DMS53 treated with DMSO at 0.1 percent for 48 hours (cell line): ENCODE measurements at regions not wholly inside any gene's neighbourhood (a gene's known extent, or its start where the extent isn't known, plus 50 kb on each side); places are given as distances from the start of the nearest gene placed in this dataset.

Experiments
- DNase-seq: peaks from one replicate; lab custom pipeline; 2025; ENCODE audit not compliant: unreplicated experiment; lab: John Stamatoyannopoulos, UW

- DNase-seq, result no peak
Observed at GRCh38 chr4:149136951-149137620, 678.6 kb downstream of the IQCM start.

- no peak for DNase-seq
Observed at GRCh38 chr4:149135062-149135461, 680.6 kb downstream of the IQCM start.

GRCh38 chr4:149121023-149121404, 678.8 kb upstream of the NR3C2 start:
- DNase-seq, result no peak

- no peak for DNase-seq
Observed at GRCh38 chr4:149120331-149121022, 678.3 kb upstream of the NR3C2 start.

GRCh38 chr4:149116806-149117205, 674.6 kb upstream of the NR3C2 start:
- no peak for DNase-seq

- DNase-seq, result no peak
Observed at GRCh38 chr4:149113804-149114430, 671.7 kb upstream of the NR3C2 start.

- no peak for DNase-seq
Observed at GRCh38 chr4:149112109-149112508, 669.9 kb upstream of the NR3C2 start.

GRCh38 chr4:149110481-149110880, 668.3 kb upstream of the NR3C2 start:
- no peak for DNase-seq

- no peak for DNase-seq
Observed at GRCh38 chr4:149108626-149109025, 666.4 kb upstream of the NR3C2 start.

- DNase-seq, result no peak
Observed at GRCh38 chr4:149102765-149103164, 660.6 kb upstream of the NR3C2 start.

GRCh38 chr4:149101649-149102048, 659.4 kb upstream of the NR3C2 start:
- no peak for DNase-seq

GRCh38 chr4:149095811-149096210, 653.6 kb upstream of the NR3C2 start:
- no peak for DNase-seq

GRCh38 chr4:149095001-149095400, 652.8 kb upstream of the NR3C2 start:
- no peak for DNase-seq

- DNase-seq, result no peak
Observed at GRCh38 chr4:149084144-149084543, 641.9 kb upstream of the NR3C2 start.

GRCh38 chr4:149077181-149077580, 635.0 kb upstream of the NR3C2 start:
- DNase-seq, result no peak

- no peak for DNase-seq
Observed at GRCh38 chr4:149076401-149076800, 634.2 kb upstream of the NR3C2 start.

- no peak for DNase-seq
Observed at GRCh38 chr4:149072384-149072783, 630.2 kb upstream of the NR3C2 start.

- DNase-seq, result no peak
Observed at GRCh38 chr4:149065753-149066152, 623.5 kb upstream of the NR3C2 start.

- no peak for DNase-seq
Observed at GRCh38 chr4:149062997-149063396, 620.8 kb upstream of the NR3C2 start.

- no peak for DNase-seq
Observed at GRCh38 chr4:149057594-149057993, 615.4 kb upstream of the NR3C2 start.

GRCh38 chr4:149056615-149057014, 614.4 kb upstream of the NR3C2 start:
- DNase-seq, result no peak

GRCh38 chr4:149055624-149056023, 613.4 kb upstream of the NR3C2 start:
- no peak for DNase-seq
